ENCODE measurements at regions not wholly inside any gene's neighbourhood (a gene's known extent, or its start where the extent isn't known, plus 50 kb on each side); places are given as distances from the start of the nearest gene placed in this dataset.
"Not testable (repeated sequence)": the region's sequence is repeated elsewhere in the genome, so short reads cannot be mapped to it uniquely, and the experiment has no call there.

GRCh38 chr7:20895563-20895962, 108.9 kb upstream of the SP8 start:
- Histone ChIP-seq H3K27ac (ENCODE audit: insufficient read depth, low read depth, low read length, poor library complexity, severe bottlenecking) (no peak overlapping the region), H3K4me1 (ENCODE audit: control insufficient read depth, insufficient read depth, low read length) (no peaks in the 10 kb centered on the region), H3K9me3 (ENCODE audit: control insufficient read depth, low read length) (no peaks in the 10 kb centered on the region), H3K27me3 (ENCODE audit: control insufficient read depth, insufficient read depth, low read length, poor library complexity, severe bottlenecking) (no peaks in the 10 kb centered on the region), H3K36me3 (ENCODE audit: control insufficient read depth, insufficient read depth, low read length) (no peaks in the 10 kb centered on the region), H3K4me3 (ENCODE audit: insufficient read depth, low read depth, low read length) (no peak overlapping the region)
- 93 to 98% methylated on average over 2 to 5 of the region's 5 CpGs for WGBS, 2 experiments

DNA sequence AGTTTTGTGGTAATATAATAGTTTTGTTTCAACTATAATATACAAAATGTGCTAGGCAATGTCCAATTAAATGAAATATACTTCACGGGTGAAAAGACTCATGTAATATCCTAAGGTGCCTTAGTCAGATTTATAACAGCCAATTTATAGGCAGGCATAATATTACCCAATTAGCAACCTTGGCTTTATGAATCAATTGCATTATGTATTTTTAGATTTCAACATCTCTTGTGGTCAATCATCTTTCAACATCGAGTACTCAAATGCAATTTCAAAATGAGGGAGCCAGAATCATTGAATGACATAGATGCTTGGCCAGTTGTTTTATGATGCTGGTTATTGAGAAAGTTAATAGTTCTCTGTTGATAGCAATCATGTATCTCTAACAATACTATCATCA, 110.3 kb upstream of the SP8 start:
- WGBS, 2 experiments: 90 to 100% methylated on average over 2 of the region's 2 CpGs

DNA sequence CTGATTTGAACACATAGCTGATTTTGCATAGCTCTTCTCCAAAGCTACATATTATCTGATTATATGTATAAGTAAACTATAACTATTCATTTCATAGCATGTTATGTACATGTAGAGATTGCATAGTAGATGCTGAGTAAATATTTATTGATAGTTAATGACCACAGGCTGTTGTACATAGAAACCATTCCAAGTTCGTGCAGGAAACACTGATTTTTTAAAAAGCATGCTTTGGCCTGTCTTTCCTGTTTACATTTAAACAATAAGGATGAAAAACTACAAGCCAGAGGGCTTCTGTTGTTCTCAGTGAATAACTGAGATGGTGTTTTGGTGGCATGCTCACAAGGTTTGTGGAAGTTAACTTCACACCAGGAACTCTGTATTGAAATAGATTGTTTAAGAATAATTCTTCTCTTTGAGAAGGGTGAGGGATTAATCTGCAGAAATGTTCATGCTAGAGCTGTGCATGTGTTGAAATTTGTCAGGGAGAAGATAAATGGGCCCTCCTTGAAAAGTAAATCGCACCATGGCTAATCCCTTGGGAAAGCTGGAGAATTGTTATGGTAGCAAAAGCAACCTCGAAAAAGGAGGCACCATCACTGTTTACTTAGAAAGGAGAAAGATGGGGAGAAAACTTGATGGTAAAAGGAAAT, 120.2 kb upstream of the SP8 start:
- Histone ChIP-seq H3K27ac (ENCODE audit: insufficient read depth, low read depth, low read length, poor library complexity, severe bottlenecking) (no peak overlapping the region), H3K4me3 (ENCODE audit: insufficient read depth, low read depth, low read length) (no peak overlapping the region), H3K4me1 (ENCODE audit: control insufficient read depth, insufficient read depth, low read length) (no peaks in the 10 kb centered on the region), H3K9me3 (ENCODE audit: control insufficient read depth, low read length) (peaks cover 3% of the 10 kb centered on the region), H3K27me3 (ENCODE audit: control insufficient read depth, insufficient read depth, low read length, poor library complexity, severe bottlenecking) (no peaks in the 10 kb centered on the region), H3K36me3 (ENCODE audit: control insufficient read depth, insufficient read depth, low read length) (no peaks in the 10 kb centered on the region)
- WGBS, 2 experiments: 88 to 89% methylated on average over 3 of the region's 3 CpGs

More for the DNA sequence above, 110.3 kb upstream of the SP8 start:
- H3K27me3 ChIP-seq (ENCODE audit: control insufficient read depth, insufficient read depth, low read length, poor library complexity, severe bottlenecking): no peaks in the 10 kb centered on the region
- H3K9me3 ChIP-seq (ENCODE audit: control insufficient read depth, low read length): no peaks in the 10 kb centered on the region
- H3K4me3 ChIP-seq (ENCODE audit: insufficient read depth, low read depth, low read length): no peak overlapping the region
- no peak overlapping the region for H3K27ac ChIP-seq (ENCODE audit: insufficient read depth, low read depth, low read length, poor library complexity, severe bottlenecking)
- H3K36me3 ChIP-seq (ENCODE audit: control insufficient read depth, insufficient read depth, low read length): no peaks in the 10 kb centered on the region
- no peaks in the 10 kb centered on the region for H3K4me1 ChIP-seq (ENCODE audit: control insufficient read depth, insufficient read depth, low read length)

DNA sequence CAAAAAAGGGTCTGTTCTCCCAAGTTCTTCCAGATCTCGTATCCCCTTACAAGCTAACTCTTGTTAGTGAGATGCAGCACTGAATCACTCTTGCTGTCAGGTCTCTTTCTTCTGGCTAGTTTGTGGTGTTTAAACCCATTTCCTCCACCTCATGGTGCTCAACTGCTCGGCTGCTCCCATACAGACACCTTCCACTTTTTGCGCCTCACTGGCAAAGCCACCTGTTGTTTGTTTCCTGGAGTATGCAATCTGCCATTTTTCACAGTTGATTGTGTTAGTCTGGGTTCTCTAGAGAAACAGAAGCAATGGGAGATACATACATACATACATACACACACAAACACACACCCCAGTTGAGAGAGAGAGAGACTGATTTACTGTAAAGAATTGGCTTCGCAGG, 124.4 kb upstream of the SP8 start:
- Histone ChIP-seq H3K27ac (ENCODE audit: insufficient read depth, low read depth, low read length, poor library complexity, severe bottlenecking) (no peak overlapping the region), H3K36me3 (ENCODE audit: control insufficient read depth, insufficient read depth, low read length) (no peaks in the 10 kb centered on the region), H3K4me1 (ENCODE audit: control insufficient read depth, insufficient read depth, low read length) (no peaks in the 10 kb centered on the region), H3K4me3 (ENCODE audit: insufficient read depth, low read depth, low read length) (no peak overlapping the region), H3K9me3 (ENCODE audit: control insufficient read depth, low read length) (no peaks in the 10 kb centered on the region), H3K27me3 (ENCODE audit: control insufficient read depth, insufficient read depth, low read length, poor library complexity, severe bottlenecking) (no peaks in the 10 kb centered on the region)
- 94 to 97% methylated on average over 4 of the region's 4 CpGs for WGBS, 2 experiments

GRCh38 chr7:20913853-20914252, 127.2 kb upstream of the SP8 start:
- H3K36me3 ChIP-seq (ENCODE audit: control insufficient read depth, insufficient read depth, low read length): no peaks in the 10 kb centered on the region
- no peaks in the 10 kb centered on the region for H3K27me3 ChIP-seq (ENCODE audit: control insufficient read depth, insufficient read depth, low read length, poor library complexity, severe bottlenecking)
- H3K4me3 ChIP-seq (ENCODE audit: insufficient read depth, low read depth, low read length): no peak overlapping the region
- WGBS, 2 experiments: 92 to 94% methylated on average over 8 to 9 of the region's 9 CpGs
- H3K27ac ChIP-seq (ENCODE audit: insufficient read depth, low read depth, low read length, poor library complexity, severe bottlenecking): no peak overlapping the region
- H3K4me1 ChIP-seq (ENCODE audit: control insufficient read depth, insufficient read depth, low read length): no peaks in the 10 kb centered on the region
- H3K9me3 ChIP-seq (ENCODE audit: control insufficient read depth, low read length): no peaks in the 10 kb centered on the region

DNA sequence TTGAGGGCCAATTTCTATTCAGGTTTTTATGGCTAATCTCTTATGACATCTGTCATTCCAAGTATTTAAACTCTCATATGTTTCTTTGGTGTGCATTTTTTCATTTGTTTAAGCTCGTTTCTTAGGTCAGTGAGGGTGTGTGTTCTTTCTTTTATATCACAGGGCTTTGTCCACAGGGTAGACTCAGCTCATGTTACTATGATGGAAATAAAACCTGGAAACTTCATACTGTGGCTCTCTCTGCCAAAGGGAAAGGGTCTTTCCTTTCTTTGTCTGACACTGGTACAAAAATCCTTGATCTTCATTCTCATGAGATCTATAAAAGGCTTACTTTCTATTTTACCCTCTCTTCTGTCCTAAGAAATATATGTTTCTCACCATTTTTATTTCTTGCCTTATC, 129.6 kb upstream of the SP8 start:
- H3K4me1 ChIP-seq (ENCODE audit: control insufficient read depth, insufficient read depth, low read length): no peaks in the 10 kb centered on the region
- WGBS, 2 experiments: 33 to 91% methylated on average over 1 of the region's 1 CpG
- H3K9me3 ChIP-seq (ENCODE audit: control insufficient read depth, low read length): no peaks in the 10 kb centered on the region
- H3K4me3 ChIP-seq (ENCODE audit: insufficient read depth, low read depth, low read length): no peak overlapping the region
- H3K27ac ChIP-seq (ENCODE audit: insufficient read depth, low read depth, low read length, poor library complexity, severe bottlenecking): no peak overlapping the region
- no peaks in the 10 kb centered on the region for H3K27me3 ChIP-seq (ENCODE audit: control insufficient read depth, insufficient read depth, low read length, poor library complexity, severe bottlenecking)
- H3K36me3 ChIP-seq (ENCODE audit: control insufficient read depth, insufficient read depth, low read length): no peaks in the 10 kb centered on the region

DNA sequence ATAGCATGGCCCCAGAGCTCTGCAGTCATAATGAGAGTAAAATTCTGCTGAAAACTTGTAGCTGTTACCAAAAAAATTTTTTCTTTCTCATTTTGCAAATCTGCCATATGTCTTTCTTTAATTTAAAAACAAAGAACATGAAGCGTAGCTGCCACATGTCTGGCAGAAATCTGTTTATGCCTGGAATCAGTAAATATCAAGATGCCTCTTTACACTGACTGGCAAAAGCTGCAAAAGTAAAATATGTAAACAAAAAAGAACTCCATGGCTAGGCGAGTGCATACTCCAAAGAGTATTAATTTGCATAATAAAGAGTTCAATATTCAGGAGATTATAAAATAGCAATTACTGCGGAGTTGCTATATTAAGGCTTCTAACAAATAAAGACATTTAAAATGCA, 130.9 kb upstream of the SP8 start:
- H3K27ac ChIP-seq (ENCODE audit: insufficient read depth, low read depth, low read length, poor library complexity, severe bottlenecking): no peak overlapping the region
- no peaks in the 10 kb centered on the region for H3K27me3 ChIP-seq (ENCODE audit: control insufficient read depth, insufficient read depth, low read length, poor library complexity, severe bottlenecking)
- 50 to 64% methylated on average over 1 of the region's 3 CpGs for WGBS, 2 experiments
- H3K4me1 ChIP-seq (ENCODE audit: control insufficient read depth, insufficient read depth, low read length): no peaks in the 10 kb centered on the region
- no peaks in the 10 kb centered on the region for H3K36me3 ChIP-seq (ENCODE audit: control insufficient read depth, insufficient read depth, low read length)
- H3K9me3 ChIP-seq (ENCODE audit: control insufficient read depth, low read length): no peaks in the 10 kb centered on the region
- no peak overlapping the region for H3K4me3 ChIP-seq (ENCODE audit: insufficient read depth, low read depth, low read length)

- no peak overlapping the region for H3K27ac ChIP-seq (ENCODE audit: insufficient read depth, low read depth, low read length, poor library complexity, severe bottlenecking)
Observed at GRCh38 chr7:20918156-20918555, 131.5 kb upstream of the SP8 start.

DNA sequence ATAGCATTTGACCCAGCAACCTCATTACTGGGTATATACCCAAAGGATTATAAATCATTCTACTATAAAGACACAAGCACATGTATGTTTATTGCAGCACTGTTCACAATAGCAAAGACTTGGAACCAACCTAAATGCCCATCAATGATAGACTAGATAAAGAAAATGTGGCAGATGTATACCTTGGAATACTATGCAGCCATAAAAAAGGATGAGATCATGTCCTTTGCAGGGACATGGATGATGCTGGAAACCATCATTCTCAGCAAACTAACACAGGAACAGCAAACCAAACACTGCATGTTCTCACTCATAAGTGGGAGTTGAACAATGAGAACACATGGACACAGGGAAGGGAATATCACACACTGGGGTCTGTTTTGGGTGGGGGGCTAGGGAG, 140.5 kb upstream of the SP8 start:
- H3K27ac ChIP-seq (ENCODE audit: insufficient read depth, low read depth, low read length, poor library complexity, severe bottlenecking); H3K36me3 ChIP-seq (ENCODE audit: control insufficient read depth, insufficient read depth, low read length); H3K4me3 ChIP-seq (ENCODE audit: insufficient read depth, low read depth, low read length); H3K27me3 ChIP-seq (ENCODE audit: control insufficient read depth, insufficient read depth, low read length, poor library complexity, severe bottlenecking); H3K4me1 ChIP-seq (ENCODE audit: control insufficient read depth, insufficient read depth, low read length); H3K9me3 ChIP-seq (ENCODE audit: control insufficient read depth, low read length): not testable (repeated sequence)

More at GRCh38 chr7:20918156-20918555, 131.5 kb upstream of the SP8 start:
- Histone ChIP-seq H3K36me3 (ENCODE audit: control insufficient read depth, insufficient read depth, low read length) (no peaks in the 10 kb centered on the region), H3K4me1 (ENCODE audit: control insufficient read depth, insufficient read depth, low read length) (no peaks in the 10 kb centered on the region), H3K27me3 (ENCODE audit: control insufficient read depth, insufficient read depth, low read length, poor library complexity, severe bottlenecking) (no peaks in the 10 kb centered on the region), H3K9me3 (ENCODE audit: control insufficient read depth, low read length) (no peaks in the 10 kb centered on the region), H3K4me3 (ENCODE audit: insufficient read depth, low read depth, low read length) (no peak overlapping the region)
- 91 to 95% methylated on average over 2 to 4 of the region's 4 CpGs for WGBS, 2 experiments

DNA sequence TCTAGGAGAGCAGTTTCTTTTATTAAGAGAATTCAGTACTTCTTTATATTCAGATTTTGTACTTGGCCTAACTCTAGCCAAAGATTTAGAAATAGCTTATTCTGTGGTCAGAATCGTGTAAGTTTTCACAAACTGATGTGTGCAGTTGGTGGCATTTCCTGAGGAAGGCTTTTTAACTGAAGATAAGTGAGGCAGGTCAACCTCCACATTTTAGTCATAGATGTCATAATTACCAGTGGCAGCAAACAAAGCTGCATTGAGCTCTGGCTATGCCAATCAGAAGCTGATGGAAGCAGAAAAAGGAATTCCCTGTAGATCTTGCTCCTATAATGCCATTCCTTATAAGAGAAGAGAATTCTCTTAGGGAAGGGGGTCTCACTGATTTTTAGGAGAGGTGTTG, 141.3 kb upstream of the SP8 start:
- no peak overlapping the region for H3K4me3 ChIP-seq (ENCODE audit: insufficient read depth, low read depth, low read length)
- H3K27ac ChIP-seq (ENCODE audit: insufficient read depth, low read depth, low read length, poor library complexity, severe bottlenecking): no peak overlapping the region
- H3K9me3 ChIP-seq (ENCODE audit: control insufficient read depth, low read length): no peaks in the 10 kb centered on the region
- H3K27me3 ChIP-seq (ENCODE audit: control insufficient read depth, insufficient read depth, low read length, poor library complexity, severe bottlenecking): no peaks in the 10 kb centered on the region
- WGBS, 2 experiments: 84 to 100% methylated on average over 1 of the region's 1 CpG
- H3K36me3 ChIP-seq (ENCODE audit: control insufficient read depth, insufficient read depth, low read length): no peaks in the 10 kb centered on the region
- H3K4me1 ChIP-seq (ENCODE audit: control insufficient read depth, insufficient read depth, low read length): no peaks in the 10 kb centered on the region

- no peaks in the 10 kb centered on the region for H3K27me3 ChIP-seq (ENCODE audit: control insufficient read depth, insufficient read depth, low read length, poor library complexity, severe bottlenecking)
- no peaks in the 10 kb centered on the region for H3K4me1 ChIP-seq (ENCODE audit: control insufficient read depth, insufficient read depth, low read length)
- H3K36me3 ChIP-seq (ENCODE audit: control insufficient read depth, insufficient read depth, low read length): no peaks in the 10 kb centered on the region
- no peak overlapping the region for H3K27ac ChIP-seq (ENCODE audit: insufficient read depth, low read depth, low read length, poor library complexity, severe bottlenecking)
- H3K4me3 ChIP-seq (ENCODE audit: insufficient read depth, low read depth, low read length): no peak overlapping the region
- no peaks in the 10 kb centered on the region for H3K9me3 ChIP-seq (ENCODE audit: control insufficient read depth, low read length)
- WGBS, 2 experiments: 94 to 96% methylated on average over 4 of the region's 4 CpGs
Observed at GRCh38 chr7:20929199-20929598, 142.5 kb upstream of the SP8 start.
